DND-41 (cell line): ENCODE measurements at regions not wholly inside any gene's neighbourhood (a gene's known extent, or its start where the extent isn't known, plus 50 kb on each side); places are given as distances from the start of the nearest gene placed in this dataset.

Source experiments
- ATAC-seq: fragments of 200-7000 bp; cut with Tn5 transposase; 3 replicates; pipeline ENCODE4 v1.9.1; 2021; ENCODE audit warnings: low read depth; ENCODE audit not compliant: insufficient read depth
- DNase-seq: peaks from one replicate; pipeline ENCODE4 v3.0.0-alpha.2; 2020
- H2AFZ ChIP-seq: 2 replicates; pipeline ENCODE4 v1.6.0; 2012; ENCODE audit warnings: low read depth, low read length
- H3K27ac ChIP-seq: 2 replicates; pipeline ENCODE4 v1.5.1; 2012; ENCODE audit warnings: low read length, inconsistent platforms
- H3K27me3 ChIP-seq: fragments of 200-600 bp; sonication (generic); 2 replicates; pipeline ENCODE4 v1.6.0; 2012; ENCODE audit warnings: low read length, mild to moderate bottlenecking, inconsistent platforms; ENCODE audit not compliant: insufficient read depth, poor library complexity
- H3K36me3 ChIP-seq: 2 replicates; pipeline ENCODE4 v1.5.1; 2012; ENCODE audit warnings: low read length, inconsistent platforms; ENCODE audit not compliant: insufficient read depth
- H3K4me1 ChIP-seq: 2 replicates; pipeline ENCODE4 v1.5.1; 2012; ENCODE audit warnings: mild to moderate bottlenecking, low read length; ENCODE audit not compliant: insufficient read depth
- H3K4me2 ChIP-seq: 2 replicates; pipeline ENCODE4 v1.6.0; 2012; ENCODE audit warnings: mild to moderate bottlenecking, moderate library complexity, low read length, inconsistent platforms; ENCODE audit not compliant: insufficient read depth
- H3K4me3 ChIP-seq, 2 experiments: fragments of 200-600 bp in 1 of 2; shearing (Covaris generic) in 1 of 2; 2 replicates each; pipeline ENCODE4 v1.5.1; 2012 to 2016; ENCODE audit warnings: inconsistent platforms in 2 of 2, low read length in 2 of 2, mild to moderate bottlenecking in 2 of 2, low read depth in 1 of 2, moderate library complexity in 1 of 2
- H3K79me2 ChIP-seq: 2 replicates; pipeline ENCODE4 v1.6.0; 2012; ENCODE audit warnings: low read length, inconsistent platforms; ENCODE audit not compliant: insufficient read depth
- H3K9ac ChIP-seq: 2 replicates; pipeline ENCODE4 v1.6.0; 2012; ENCODE audit warnings: low read depth, mild to moderate bottlenecking, inconsistent platforms, low read length, moderate library complexity
- H3K9me3 ChIP-seq: 2 replicates; pipeline ENCODE4 v1.5.1; 2012; ENCODE audit warnings: low read length, moderate library complexity, mild to moderate bottlenecking, inconsistent platforms; ENCODE audit not compliant: insufficient read depth, severe bottlenecking
- H4K20me1 ChIP-seq: 2 replicates; pipeline ENCODE4 v1.6.0; 2012; ENCODE audit warnings: low read length; ENCODE audit not compliant: insufficient read depth
- EZH2 ChIP-seq: IDR thresholded peaks from 3 replicates; pipeline ENCODE4 v1.6.1; 2012; ENCODE audit warnings: borderline replicate concordance, low read depth, mild to moderate bottlenecking, moderate library complexity, low read length, inconsistent platforms; ENCODE audit not compliant: severe bottlenecking
- TF ChIP-seq, protein P1 (sequence below): IDR thresholded peaks from 2 replicates; pipeline ENCODE4 v1.5.1; 2012; ENCODE audit warnings: borderline replicate concordance, low read length, moderate library complexity, mild to moderate bottlenecking; ENCODE audit not compliant: poor library complexity, severe bottlenecking; ENCODE audit errors: extremely low read depth

- no peak overlapping the region for H3K9ac ChIP-seq
- H3K9me3 ChIP-seq: no peaks in the 10 kb centered on the region
- H3K36me3 ChIP-seq: no peaks in the 10 kb centered on the region
- DNase-seq (no peak), ATAC-seq (no peak)
- H3K27me3 ChIP-seq: no peaks in the 10 kb centered on the region
- no peaks in the 10 kb centered on the region for H4K20me1 ChIP-seq
- no peaks in the 10 kb centered on the region for H3K79me2 ChIP-seq
- no peak overlapping the region for H3K4me2 ChIP-seq
- H3K4me1 ChIP-seq: no peaks in the 10 kb centered on the region
- no peak overlapping the region for H3K27ac ChIP-seq
- H3K4me3 ChIP-seq: no peak overlapping the region
- no peak overlapping the region for H2AFZ ChIP-seq
- no peak for TF ChIP-seq EZH2
- TF ChIP-seq, protein P1, sequence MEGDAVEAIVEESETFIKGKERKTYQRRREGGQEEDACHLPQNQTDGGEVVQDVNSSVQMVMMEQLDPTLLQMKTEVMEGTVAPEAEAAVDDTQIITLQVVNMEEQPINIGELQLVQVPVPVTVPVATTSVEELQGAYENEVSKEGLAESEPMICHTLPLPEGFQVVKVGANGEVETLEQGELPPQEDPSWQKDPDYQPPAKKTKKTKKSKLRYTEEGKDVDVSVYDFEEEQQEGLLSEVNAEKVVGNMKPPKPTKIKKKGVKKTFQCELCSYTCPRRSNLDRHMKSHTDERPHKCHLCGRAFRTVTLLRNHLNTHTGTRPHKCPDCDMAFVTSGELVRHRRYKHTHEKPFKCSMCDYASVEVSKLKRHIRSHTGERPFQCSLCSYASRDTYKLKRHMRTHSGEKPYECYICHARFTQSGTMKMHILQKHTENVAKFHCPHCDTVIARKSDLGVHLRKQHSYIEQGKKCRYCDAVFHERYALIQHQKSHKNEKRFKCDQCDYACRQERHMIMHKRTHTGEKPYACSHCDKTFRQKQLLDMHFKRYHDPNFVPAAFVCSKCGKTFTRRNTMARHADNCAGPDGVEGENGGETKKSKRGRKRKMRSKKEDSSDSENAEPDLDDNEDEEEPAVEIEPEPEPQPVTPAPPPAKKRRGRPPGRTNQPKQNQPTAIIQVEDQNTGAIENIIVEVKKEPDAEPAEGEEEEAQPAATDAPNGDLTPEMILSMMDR: no peak
Measured at GRCh38 chr12:38961012-38961411, 55.6 kb upstream of the CPNE8 start.

DNA sequence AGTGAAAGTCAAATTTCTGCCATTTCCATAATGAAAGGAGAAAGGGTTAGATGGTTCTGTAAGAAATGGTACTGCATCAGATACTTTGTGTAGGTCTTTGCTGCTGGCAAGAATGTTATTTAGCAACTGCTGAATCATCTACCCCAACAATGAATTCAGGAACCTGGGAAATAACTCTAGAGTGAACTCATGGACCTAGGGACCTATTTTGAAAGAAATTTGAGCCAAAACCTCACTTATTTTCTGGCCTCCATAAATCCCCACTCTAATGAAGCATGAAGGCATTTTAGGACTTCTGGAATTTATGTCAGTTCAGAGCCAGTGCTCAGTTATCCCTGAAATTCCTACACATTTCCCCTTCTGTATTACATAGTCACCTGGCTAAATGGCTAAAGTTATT is 50.9 kb upstream of the CPNE8 start:
- Histone ChIP-seq H3K4me1 (no peaks in the 10 kb centered on the region), H3K4me2 (no peak overlapping the region), H3K36me3 (no peaks in the 10 kb centered on the region), H3K27me3 (no peaks in the 10 kb centered on the region), H3K9ac (no peak overlapping the region), H2AFZ (no peak overlapping the region), H3K9me3 (no peaks in the 10 kb centered on the region), H4K20me1 (no peaks in the 10 kb centered on the region), H3K27ac (no peak overlapping the region), H3K4me3 (no peak overlapping the region), H3K79me2 (no peaks in the 10 kb centered on the region)
- no peak for ATAC-seq
- TF ChIP-seq, protein P1: no peak
- no peak for DNase-seq
